Endodermal cell (in vitro differentiated cells): ENCODE measurements at regions not wholly inside any gene's neighbourhood (a gene's known extent, or its start where the extent isn't known, plus 50 kb on each side); places are given as distances from the start of the nearest gene placed in this dataset.

Source experiments
- DNase-seq: peaks from one replicate; pipeline ENCODE4 v3.0.0-alpha.2; 2017
- H3K27ac ChIP-seq: 2 replicates; pipeline ENCODE4 v1.5.1; 2013; ENCODE audit warnings: mild to moderate bottlenecking, low read depth, low read length, moderate library complexity
- H3K27me3 ChIP-seq: 2 replicates; pipeline ENCODE4 v1.6.1; 2013; ENCODE audit warnings: mild to moderate bottlenecking, low read length, moderate library complexity; ENCODE audit not compliant: insufficient read depth, control insufficient read depth, poor library complexity, severe bottlenecking
- H3K36me3 ChIP-seq: 2 replicates; pipeline ENCODE4 v1.7.0; 2013; ENCODE audit warnings: mild to moderate bottlenecking, low read length, moderate library complexity; ENCODE audit not compliant: control insufficient read depth, insufficient read depth
- H3K4me1 ChIP-seq: one replicate; pipeline ENCODE4 v1.7.0; 2013; ENCODE audit warnings: low read length; ENCODE audit not compliant: control insufficient read depth, insufficient read depth
- H3K4me3 ChIP-seq: 2 replicates; pipeline ENCODE4 v1.5.1; 2013; ENCODE audit warnings: mild to moderate bottlenecking, low read length, moderate library complexity
- H3K9ac ChIP-seq: 2 replicates; pipeline ENCODE4 v1.6.1; 2013; ENCODE audit warnings: mild to moderate bottlenecking, low read length, moderate library complexity; ENCODE audit not compliant: poor library complexity, severe bottlenecking; ENCODE audit errors: extremely low read depth
- H3K9me3 ChIP-seq: 2 replicates; pipeline ENCODE4 v1.6.1; 2013; ENCODE audit warnings: mild to moderate bottlenecking, low read length, moderate library complexity; ENCODE audit not compliant: control insufficient read depth
- H3K27ac Mint-ChIP-seq: 2 replicates; pipeline ENCODE4 v1.8.0; 2020; ENCODE audit warnings: mixed read lengths
- H3K27me3 Mint-ChIP-seq: 2 replicates; pipeline ENCODE4 v1.8.0; 2021; ENCODE audit warnings: mild to moderate bottlenecking, mixed read lengths; ENCODE audit not compliant: insufficient read depth
- H3K36me3 Mint-ChIP-seq: 2 replicates; pipeline ENCODE4 v1.8.0; 2020; ENCODE audit warnings: low read depth, mixed read lengths
- H3K4me1 Mint-ChIP-seq: 2 replicates; pipeline ENCODE4 v1.8.0; 2020; ENCODE audit warnings: mixed read lengths
- H3K4me3 Mint-ChIP-seq: 2 replicates; pipeline ENCODE4 v1.8.0; 2020; ENCODE audit warnings: mild to moderate bottlenecking, moderate library complexity, mixed read lengths
- H3K9me3 Mint-ChIP-seq: 2 replicates; pipeline ENCODE4 v1.8.0; 2020; ENCODE audit warnings: mild to moderate bottlenecking, mixed read lengths
- WGBS, 2 experiments: methylation state at CpG; one replicate each; pipeline versions ENCODE4 v1.1.5 to v1.1.7; 2013; ENCODE audit warnings: missing lambda C conversion rate in 2 of 2, mixed read lengths in 1 of 2; ENCODE audit not compliant: insufficient coverage in 1 of 2, insufficient read length in 1 of 2; 5-methylcytosine and 5-hydroxymethylcytosine counted together
- TF ChIP-seq, protein P1 (sequence below): fragments of 200-600 bp; sonication (generic); conservative IDR thresholded peaks from 2 replicates; pipeline ENCODE4 v1.5.0; 2021; ENCODE audit warnings: antibody characterized with exemption, mild to moderate bottlenecking

DNA sequence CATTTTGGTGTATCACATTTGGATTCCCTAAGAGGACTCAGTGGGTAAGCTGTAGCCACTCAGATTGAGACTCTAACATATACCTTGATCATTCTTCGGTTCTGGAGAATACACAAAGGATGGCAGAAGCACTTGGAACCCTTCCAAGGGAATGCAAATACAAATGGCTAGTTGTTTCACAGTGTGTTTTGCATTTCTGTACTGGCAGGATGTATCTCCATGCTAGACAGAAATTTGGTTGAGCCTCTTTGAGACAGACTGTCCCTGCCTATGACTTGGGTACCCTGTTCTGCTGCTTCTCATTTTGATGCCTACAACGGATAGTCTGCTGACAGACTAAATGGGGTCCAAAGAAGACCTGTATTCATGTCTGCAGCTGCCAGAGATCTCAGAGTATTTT lies 273.5 kb downstream of the TMEM38B start:
- H3K4me3 ChIP-seq: no peak overlapping the region
- WGBS, 2 experiments: 94 to 96% methylated on average over 2 of the region's 2 CpGs
- DNase-seq: no peak
- H3K4me1 Mint-ChIP-seq: peaks cover 11% of the 10 kb centered on the region
- H3K36me3 Mint-ChIP-seq: no peaks in the 10 kb centered on the region
- H3K36me3 ChIP-seq: no peaks in the 10 kb centered on the region
- no peaks in the 10 kb centered on the region for H3K27me3 ChIP-seq
- H3K4me1 ChIP-seq: peaks cover 4% of the 10 kb centered on the region
- H3K9ac ChIP-seq: no peak overlapping the region
- H3K9me3 ChIP-seq: no peaks in the 10 kb centered on the region
- H3K9me3 Mint-ChIP-seq: no peaks in the 10 kb centered on the region
- H3K27me3 Mint-ChIP-seq: peaks cover 5% of the 10 kb centered on the region
- no peak overlapping the region for H3K27ac ChIP-seq
- TF ChIP-seq, protein P1, sequence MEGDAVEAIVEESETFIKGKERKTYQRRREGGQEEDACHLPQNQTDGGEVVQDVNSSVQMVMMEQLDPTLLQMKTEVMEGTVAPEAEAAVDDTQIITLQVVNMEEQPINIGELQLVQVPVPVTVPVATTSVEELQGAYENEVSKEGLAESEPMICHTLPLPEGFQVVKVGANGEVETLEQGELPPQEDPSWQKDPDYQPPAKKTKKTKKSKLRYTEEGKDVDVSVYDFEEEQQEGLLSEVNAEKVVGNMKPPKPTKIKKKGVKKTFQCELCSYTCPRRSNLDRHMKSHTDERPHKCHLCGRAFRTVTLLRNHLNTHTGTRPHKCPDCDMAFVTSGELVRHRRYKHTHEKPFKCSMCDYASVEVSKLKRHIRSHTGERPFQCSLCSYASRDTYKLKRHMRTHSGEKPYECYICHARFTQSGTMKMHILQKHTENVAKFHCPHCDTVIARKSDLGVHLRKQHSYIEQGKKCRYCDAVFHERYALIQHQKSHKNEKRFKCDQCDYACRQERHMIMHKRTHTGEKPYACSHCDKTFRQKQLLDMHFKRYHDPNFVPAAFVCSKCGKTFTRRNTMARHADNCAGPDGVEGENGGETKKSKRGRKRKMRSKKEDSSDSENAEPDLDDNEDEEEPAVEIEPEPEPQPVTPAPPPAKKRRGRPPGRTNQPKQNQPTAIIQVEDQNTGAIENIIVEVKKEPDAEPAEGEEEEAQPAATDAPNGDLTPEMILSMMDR: no peak
- no peak overlapping the region for H3K4me3 Mint-ChIP-seq
- H3K27ac Mint-ChIP-seq: no peak overlapping the region

DNA sequence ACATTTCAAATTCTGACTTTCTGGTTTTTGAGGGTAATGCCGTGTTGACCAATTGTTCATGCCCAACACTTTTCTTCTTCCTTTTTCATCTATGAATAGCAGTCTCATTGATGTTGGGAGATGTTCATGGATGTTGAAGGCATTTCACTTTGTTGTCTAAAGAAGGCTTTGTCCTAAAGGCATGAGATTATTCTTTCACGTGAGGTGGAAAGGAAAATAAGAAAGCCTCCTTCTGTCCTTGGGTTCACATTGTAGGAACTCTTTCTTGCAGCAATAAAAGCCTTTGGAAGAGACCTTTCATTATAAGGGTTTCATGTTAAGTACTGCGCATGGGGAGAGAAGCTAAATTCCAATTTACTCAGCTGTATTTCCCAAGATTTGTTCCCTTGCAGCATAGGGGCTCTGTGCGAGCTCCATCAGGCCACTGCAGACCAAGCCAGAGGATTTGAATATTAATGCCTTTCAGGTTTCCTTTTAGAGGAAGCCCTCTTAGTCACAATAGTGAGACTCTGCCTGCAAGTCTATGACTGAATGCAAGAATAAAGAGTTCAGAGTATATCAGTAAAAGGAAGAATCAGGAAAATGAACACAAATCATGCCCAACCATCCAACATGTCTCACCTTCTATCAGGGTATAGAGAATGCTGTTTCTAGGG lies 274.6 kb downstream of the TMEM38B start:
- Histone ChIP-seq H3K9me3 (no peaks in the 10 kb centered on the region), H3K4me1 (peaks cover 10% of the 10 kb centered on the region), H3K4me3 (no peak overlapping the region), H3K36me3 (no peaks in the 10 kb centered on the region), H3K27ac (no peak overlapping the region), H3K9ac (no peak overlapping the region), H3K27me3 (no peaks in the 10 kb centered on the region)
- 78 to 95% methylated on average over 3 to 4 of the region's 4 CpGs for WGBS, 2 experiments
- Mint-ChIP-seq H3K36me3 (no peaks in the 10 kb centered on the region), H3K4me1 (peaks cover 16% of the 10 kb centered on the region), H3K9me3 (no peaks in the 10 kb centered on the region), H3K4me3 (no peak overlapping the region), H3K27ac (no peak overlapping the region), H3K27me3 (peaks cover 10% of the 10 kb centered on the region)
- DNase-seq: no peak
- TF ChIP-seq, protein P1: no peak

DNA sequence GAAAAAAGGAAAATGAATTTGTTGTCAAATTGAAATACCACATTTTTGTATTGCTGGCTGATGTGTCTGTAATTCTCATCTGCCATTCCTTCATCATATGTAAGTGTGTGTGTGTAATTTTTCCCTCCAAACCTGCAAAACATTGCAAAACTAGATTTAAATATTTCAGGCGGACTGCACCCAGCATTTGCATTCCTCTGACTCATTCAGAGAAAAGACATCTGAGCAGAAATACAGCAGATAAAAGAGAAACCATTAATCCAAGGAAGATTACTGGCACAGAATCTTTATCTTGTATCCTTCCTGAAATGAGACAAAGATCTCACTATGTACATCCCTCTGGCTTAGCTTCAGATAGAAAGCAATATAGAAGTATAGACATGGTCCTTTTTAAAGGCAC lies 275.3 kb downstream of the TMEM38B start:
- Mint-ChIP-seq H3K4me3 (no peak overlapping the region), H3K9me3 (no peaks in the 10 kb centered on the region), H3K27me3 (peaks cover 10% of the 10 kb centered on the region), H3K36me3 (no peaks in the 10 kb centered on the region), H3K4me1 (peaks cover 21% of the 10 kb centered on the region), H3K27ac (no peak overlapping the region)
- no peak overlapping the region for H3K27ac ChIP-seq
- no peaks in the 10 kb centered on the region for H3K9me3 ChIP-seq
- no peaks in the 10 kb centered on the region for H3K36me3 ChIP-seq
- WGBS, 2 experiments: 90 to 100% methylated on average over 1 of the region's 1 CpG
- no peak overlapping the region for H3K9ac ChIP-seq
- no peak for DNase-seq
- H3K4me1 ChIP-seq: peaks cover 14% of the 10 kb centered on the region
- no peak overlapping the region for H3K4me3 ChIP-seq
- TF ChIP-seq, protein P1: no peak
- no peaks in the 10 kb centered on the region for H3K27me3 ChIP-seq
